ENCODE measurements at regions not wholly inside any gene's neighbourhood (a gene's known extent, or its start where the extent isn't known, plus 50 kb on each side); places are given as distances from the start of the nearest gene placed in this dataset.
"Not testable (repeated sequence)": the region's sequence is repeated elsewhere in the genome, so short reads cannot be mapped to it uniquely, and the experiment has no call there.

DNA sequence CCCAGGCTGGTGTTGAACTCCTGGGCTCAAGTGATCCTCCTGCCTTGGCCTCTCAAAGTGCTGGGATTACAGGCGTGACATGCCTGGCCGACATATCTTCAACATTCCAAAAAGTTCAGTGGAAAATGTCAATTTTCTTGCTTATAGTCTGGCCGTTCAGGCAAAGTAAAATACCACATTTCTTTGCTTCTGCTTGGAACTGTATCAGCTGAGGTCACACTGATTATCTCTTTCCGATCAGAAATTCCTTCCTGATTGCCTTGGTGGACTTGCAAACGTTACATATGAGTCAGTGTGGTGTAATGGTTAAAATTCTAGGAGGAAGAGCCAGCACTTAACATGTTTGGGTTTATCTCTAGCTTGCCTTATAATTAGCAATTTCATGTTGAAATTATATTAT is 170.6 kb upstream of the ERV3-1 start:
- not testable (repeated sequence) for DNase-seq (ENCODE audit: insufficient read length, low spot score); FAIRE-seq

DNA sequence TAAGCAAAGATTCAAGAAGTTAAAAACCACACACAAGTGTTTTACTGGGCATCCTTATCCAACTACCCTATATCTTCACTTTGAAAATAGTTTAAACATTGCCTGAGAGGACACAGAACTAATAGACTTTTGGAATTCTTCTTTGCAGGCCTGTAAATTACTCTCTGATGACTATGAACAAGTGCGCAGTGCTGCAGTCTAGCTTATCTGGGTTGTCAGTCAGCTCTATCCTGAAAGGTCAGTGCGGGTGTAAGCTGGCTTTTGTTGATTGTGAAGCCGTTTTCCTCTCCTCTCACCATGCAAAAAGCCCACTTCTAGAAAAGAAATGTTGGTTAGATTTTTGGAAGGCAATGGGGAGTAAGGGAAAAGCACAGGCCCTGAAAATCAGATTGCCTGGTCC is 143.6 kb upstream of the ERV3-1 start:
- FAIRE-seq, result not testable (repeated sequence)

DNA sequence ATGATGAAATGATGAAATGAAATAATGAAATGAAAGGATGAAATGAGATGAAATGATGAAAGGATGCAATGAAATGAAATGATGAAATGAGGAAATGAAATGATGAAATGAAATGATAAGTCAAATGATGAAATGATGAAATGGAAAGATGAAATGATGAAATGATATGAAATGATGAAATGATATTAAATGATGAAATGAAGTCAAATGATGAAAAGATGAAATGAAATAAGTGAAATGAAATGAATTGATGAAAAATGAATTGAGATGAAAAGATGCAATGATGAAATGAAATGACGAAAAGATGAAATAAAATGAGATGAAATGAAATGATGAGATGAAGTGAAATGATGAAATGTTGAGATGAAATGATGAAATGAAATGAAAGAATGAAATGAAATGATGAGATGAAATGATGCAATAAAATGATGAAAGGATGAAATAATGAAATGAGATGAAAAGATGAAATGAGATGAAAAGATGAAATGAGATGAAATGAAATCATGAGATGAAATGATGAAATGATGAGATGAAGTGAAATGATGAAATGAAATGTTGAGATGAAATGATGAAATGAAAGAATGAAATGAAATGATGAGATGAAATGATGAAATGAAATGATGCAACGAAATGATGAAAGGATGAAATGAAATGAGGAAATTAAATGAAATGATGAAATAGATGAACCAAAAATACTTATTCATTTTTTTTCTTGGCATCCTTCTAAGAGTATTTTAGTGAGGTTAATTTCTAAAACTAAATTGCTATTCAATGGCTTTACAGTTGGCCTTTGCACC is 139.8 kb upstream of the ERV3-1 start:
- not testable (repeated sequence) for FAIRE-seq; DNase-seq (ENCODE audit: insufficient read length, low spot score)

More for the DNA sequence above, 143.6 kb upstream of the ERV3-1 start:
- DNase-seq (ENCODE audit: insufficient read length, low spot score), result not testable (repeated sequence)

DNA sequence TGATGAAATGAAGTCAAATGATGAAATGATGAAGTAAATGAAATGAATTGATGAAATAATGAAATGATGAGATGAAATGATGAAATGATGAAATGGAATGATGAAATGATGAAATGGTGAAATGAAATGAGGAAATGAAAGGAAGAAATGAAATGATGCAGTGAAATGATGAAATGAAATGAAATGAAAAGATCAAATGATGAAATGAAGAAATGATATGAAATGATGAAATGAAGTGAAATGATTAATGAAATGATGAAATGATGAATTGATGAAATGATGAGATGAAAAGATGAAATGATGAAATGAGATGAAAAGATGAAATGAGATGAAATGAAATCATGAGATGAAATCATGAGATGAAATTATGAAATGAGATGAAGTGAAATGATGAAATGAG is 139.2 kb upstream of the ERV3-1 start:
- not testable (repeated sequence) for DNase-seq (ENCODE audit: insufficient read length, low spot score); FAIRE-seq

DNA sequence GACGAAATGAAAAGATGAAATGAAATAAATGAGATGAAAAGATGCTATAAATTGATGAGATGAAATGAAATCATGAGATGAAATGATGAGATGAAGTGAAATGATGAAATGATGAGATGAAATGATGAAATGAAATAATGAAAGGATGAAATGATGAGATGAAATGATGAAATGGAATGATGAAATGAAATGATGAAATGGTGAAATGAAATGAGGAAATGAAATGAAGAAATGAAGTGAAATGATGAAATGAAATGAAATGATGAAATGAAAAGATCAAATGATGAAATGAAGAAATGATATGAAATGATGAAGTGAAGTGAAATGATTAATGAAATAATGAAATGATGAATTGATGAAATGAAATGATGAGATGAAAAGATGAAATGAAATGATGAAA is 138.5 kb upstream of the ERV3-1 start:
- FAIRE-seq; DNase-seq (ENCODE audit: insufficient read length, low spot score): not testable (repeated sequence)

DNA sequence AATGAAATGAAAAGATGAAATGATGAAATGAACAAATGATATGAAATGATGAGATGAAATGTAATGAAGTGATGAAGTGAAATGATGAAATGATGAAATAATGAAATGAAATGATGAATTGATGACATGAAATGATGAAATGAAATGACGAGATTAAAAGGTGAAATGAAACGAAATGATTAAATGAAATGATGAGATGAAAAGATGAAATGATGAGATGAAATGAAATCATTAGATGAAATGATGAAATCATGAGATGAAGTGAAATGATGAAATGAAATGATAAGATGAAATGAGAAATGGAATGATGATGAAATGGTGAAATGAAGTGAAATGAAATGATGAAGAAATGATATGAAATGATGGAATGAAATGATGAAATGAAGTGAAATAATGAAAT is 138.1 kb upstream of the ERV3-1 start:
- FAIRE-seq; DNase-seq (ENCODE audit: insufficient read length, low spot score): not testable (repeated sequence)

DNA sequence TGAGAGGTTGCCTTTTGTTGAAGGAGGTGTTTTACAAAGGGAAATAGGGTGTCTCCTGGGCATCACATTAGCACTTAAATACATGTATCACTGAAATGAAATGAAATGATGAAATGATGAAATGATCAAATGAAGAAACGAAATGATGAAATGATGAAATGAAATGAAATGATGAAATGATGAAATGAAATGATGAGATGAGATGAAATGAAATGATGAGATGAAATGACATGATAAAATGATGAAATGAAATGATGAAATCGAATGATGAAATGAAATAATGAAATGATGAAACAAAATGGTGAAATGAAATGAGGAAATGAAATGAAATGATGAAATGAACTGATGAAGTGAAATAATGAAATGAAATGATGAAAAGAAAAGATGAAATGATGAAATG is 137.6 kb upstream of the ERV3-1 start:
- DNase-seq (ENCODE audit: insufficient read length, low spot score); FAIRE-seq: not testable (repeated sequence)

DNA sequence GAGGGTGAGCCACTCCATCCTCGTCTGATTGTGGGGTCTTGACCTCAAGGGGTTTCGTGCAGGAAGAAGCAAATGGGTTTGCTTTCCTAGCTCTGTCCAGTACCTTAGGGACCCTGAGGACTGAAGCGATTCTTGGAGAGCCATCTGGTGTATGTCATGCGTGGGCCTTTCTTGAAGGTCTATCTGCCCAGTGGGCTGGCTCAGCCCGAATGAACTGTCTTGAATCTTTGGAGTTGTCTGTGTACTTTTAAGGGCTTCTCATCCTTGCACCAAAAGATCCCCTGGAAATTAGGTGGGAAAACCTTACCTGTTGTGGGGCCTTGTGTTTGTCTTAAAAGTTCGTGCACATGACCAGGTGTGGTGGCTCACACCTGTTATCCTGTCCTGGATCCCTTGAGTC is 135.4 kb upstream of the ERV3-1 start:
- not testable (repeated sequence) for DNase-seq (ENCODE audit: insufficient read length, low spot score); FAIRE-seq

DNA sequence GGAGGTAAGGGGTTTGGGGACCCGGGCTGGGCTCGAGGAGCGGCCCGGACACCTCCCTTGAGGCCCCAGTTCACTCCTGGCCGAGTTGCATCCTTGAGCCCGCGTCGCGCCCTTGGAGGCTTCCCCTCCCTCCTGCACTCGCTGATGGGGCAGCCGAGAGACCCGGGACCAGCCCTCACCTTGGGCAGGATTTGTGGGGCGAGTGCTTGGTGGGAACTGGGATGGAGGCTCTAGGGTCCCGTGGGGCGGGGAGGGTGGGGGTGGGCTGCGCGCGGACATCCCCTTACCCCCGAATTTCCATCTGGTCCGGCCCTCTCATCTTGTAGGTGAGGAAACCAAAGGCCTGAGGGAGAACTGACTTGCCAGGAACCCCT is 134.9 kb upstream of the ERV3-1 start:
- DNase-seq (ENCODE audit: insufficient read length, low spot score), result not testable (repeated sequence)

DNA sequence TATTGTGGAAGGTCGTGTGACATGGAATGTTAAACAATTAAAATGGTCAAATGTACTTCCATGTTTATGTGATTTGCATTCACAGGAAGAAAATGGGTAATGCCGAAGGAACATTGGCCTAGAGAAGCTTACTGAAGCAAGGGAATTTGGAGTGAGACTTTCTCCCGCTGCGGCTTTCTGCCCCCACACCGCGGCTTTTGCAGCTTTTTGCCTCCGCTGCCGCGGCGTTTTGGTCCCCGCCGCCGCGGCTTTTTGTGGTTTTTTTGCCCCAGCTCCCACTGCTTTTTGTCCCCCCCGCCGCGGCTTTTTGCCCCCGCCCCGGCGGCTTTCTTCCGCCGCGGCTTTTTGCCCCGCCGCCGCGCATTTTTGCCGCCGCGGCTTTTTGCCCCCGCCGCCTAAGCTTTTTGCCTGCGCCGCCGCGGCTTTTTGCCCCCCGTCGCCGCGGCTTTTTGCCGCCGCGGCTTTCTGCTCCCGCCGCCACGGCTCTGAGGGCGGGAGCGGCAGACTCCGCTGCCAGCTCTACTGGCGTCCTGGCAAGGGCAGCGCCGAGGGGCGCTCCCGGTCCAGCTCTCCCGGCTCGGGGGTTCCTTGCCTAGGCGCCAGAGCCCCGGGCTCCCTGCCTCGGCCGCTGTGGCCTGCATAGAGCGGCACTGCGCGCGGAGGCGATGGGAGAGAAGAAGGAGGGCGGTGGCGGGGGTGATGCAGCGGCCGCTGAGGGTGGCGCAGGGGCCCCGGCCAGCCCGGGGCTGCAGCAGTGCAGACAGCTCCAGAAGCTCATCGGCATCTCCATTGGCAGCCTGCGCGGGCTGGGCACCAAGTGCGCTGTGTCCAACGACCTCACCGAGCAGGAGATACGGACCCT is 134.3 kb upstream of the ERV3-1 start:
- FAIRE-seq; DNase-seq (ENCODE audit: insufficient read length, low spot score): not testable (repeated sequence)

More for the DNA sequence above, 134.9 kb upstream of the ERV3-1 start:
- not testable (repeated sequence) for FAIRE-seq

DNA sequence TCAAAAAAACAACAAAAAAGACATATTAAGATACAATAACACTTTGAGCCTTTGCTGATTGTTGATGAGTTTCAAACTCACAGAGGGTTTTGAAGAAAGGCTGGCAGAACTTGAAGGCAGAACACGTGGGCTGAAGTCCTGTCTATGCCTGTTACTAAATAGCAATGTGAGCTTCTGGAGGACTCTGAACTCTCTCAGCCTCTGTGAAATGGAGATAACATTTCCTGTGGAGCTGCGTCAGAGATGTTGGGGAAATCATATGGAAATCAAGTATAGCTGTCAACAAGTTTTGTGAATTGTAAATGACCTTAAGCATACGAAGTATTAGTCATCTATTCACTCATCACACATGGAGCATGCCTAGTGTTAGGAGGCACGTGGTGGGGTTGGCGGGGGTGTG is 130.4 kb upstream of the ERV3-1 start:
- not testable (repeated sequence) for FAIRE-seq

DNA sequence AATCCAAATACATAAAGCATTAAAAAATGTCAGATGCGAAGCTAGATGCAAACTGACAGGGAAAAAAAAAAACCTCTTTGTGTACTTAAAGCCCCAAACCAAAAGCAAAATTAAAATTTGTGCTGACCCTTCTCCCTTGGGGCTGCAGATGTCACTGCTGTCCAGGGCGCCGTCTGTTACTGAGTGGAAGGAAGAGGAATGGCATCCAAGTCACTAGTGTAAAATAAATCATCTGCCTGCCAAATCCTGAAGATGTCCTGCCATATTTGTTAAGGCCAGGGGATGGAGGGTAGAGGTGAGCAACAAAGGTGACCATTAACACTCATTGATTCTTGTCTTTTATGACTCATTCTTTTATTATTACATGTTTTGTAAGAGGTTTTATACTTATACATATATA is 126.6 kb upstream of the ERV3-1 start:
- not testable (repeated sequence) for DNase-seq (ENCODE audit: insufficient read length, low spot score); FAIRE-seq

More for the DNA sequence above, 130.4 kb upstream of the ERV3-1 start:
- not testable (repeated sequence) for DNase-seq (ENCODE audit: insufficient read length, low spot score)

DNA sequence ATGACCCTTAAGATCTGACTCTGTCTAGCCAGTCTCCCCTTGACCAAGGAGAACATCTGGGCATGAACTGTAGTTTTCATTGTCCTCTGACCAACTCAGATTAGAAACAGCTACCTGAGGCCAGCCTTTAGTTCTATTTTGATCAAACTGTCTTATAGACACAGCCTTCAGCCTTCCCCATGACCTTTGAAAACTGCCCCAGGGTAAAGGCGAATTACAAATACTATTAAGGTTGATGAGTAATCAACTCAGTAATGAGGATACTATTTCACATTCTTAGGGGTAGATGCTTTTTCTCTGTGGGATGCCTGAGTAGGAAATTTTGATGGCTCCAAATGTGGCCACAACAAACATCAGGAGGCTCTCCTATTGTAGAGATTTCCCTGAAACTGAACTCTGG is 125.8 kb upstream of the ERV3-1 start:
- not testable (repeated sequence) for FAIRE-seq; DNase-seq (ENCODE audit: insufficient read length, low spot score)

DNA sequence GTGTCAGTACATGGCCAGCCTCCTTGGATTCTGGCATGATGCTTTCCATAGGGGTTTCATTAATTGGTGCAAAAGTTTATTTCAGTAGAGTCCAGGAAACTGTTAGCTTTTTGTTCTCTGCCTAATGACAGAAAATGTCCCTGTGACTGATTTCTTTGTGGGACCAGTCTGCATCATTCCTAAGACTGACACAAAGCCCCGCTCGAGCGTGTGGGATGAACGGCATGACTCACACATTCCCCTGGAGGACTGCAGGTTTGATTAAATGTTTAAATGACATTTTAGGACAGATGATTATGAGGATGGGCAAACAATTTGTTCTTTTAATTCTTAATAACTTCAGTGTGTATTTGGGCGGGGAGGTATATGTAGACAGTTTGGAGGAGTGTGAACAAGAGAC is 120.9 kb upstream of the ERV3-1 start:
- not testable (repeated sequence) for DNase-seq (ENCODE audit: insufficient read length, low spot score); FAIRE-seq

DNA sequence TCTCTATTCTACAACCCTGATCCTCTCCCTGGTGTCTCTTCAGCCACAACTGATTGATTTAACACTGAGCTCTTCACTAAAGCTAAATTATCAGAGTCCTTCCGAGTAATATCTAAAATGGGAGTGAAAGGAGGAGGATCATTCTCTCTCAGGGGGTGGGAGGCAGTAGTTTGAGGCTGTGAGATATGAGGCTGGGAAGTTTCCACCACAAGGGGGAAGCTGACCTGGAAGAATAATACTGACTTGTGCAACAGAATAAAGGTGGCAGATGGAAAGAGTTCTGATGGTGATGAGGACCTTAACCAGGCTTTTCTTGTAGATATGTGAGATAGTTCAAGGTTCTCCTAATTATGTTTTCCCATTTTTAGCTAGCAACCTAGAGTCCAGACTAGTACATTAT is 118.1 kb upstream of the ERV3-1 start:
- DNase-seq (ENCODE audit: insufficient read length, low spot score); FAIRE-seq: not testable (repeated sequence)

DNA sequence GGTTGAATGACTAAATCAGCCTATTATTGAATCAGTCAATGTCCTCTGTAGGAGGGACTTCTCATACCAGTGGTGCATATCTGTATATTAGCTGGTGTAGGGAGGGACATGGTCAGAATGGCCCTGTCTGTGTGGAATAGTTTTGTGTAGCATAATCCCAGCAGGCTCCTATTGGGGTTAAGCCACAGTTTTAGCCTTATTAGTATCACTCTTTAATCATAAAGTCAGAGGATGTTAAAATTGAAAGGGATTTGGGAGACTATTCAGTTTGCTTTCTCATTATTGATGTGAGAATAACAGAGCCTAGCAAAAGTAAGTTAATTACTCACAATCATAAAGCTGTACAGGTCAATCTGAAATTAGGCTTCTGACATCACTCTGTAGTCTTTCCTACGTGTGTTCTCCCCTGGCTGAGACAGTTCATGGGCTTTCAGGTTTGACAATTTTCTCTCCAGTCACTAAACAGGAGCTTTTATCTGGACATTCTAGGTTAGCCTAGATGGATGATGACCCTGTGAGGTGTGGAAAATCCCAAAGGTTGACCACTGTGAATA is 99.2 kb upstream of the ERV3-1 start:
- FAIRE-seq; DNase-seq (ENCODE audit: insufficient read length, low spot score): not testable (repeated sequence)

DNA sequence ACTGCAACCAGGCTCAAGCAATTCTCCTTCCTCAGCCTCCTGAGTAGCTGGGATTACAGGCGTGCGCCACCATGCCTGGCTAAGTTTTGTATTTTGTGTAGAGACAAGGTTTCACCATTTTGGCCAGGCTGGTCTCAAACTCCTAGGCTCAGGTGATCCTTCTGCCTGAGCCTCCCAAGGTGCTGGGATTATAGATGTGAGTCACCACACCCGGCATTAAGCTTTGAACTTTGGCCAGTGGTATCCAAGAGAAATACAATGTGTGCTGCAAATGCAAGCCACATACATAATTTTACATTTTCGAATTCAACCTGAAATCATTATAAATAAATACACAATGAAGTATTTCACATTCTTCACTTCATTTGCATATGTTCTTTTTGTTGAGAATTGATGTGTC is 94.0 kb upstream of the ERV3-1 start:
- not testable (repeated sequence) for FAIRE-seq; DNase-seq (ENCODE audit: insufficient read length, low spot score)

DNA sequence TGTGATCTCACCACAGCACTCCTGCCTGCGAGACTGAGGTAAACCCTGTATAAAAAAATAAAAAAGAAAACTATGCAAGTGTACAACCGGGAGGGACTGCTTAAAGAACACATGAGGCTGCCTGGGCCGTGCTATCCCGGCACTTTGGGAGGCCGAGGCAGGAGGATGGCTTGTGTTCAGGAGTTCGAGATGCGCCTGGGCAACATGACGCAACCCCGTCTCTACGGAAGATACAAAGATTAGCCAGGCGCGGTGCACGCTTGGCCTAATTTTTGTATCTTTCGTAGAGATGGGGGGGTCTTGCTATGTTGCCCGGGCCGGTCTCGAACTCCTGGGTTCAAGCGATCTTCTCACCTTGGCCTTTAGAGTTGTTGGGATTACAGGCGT is 75.2 kb upstream of the ERV3-1 start:
- not testable (repeated sequence) for DNase-seq (ENCODE audit: insufficient read length, low spot score); FAIRE-seq

DNA sequence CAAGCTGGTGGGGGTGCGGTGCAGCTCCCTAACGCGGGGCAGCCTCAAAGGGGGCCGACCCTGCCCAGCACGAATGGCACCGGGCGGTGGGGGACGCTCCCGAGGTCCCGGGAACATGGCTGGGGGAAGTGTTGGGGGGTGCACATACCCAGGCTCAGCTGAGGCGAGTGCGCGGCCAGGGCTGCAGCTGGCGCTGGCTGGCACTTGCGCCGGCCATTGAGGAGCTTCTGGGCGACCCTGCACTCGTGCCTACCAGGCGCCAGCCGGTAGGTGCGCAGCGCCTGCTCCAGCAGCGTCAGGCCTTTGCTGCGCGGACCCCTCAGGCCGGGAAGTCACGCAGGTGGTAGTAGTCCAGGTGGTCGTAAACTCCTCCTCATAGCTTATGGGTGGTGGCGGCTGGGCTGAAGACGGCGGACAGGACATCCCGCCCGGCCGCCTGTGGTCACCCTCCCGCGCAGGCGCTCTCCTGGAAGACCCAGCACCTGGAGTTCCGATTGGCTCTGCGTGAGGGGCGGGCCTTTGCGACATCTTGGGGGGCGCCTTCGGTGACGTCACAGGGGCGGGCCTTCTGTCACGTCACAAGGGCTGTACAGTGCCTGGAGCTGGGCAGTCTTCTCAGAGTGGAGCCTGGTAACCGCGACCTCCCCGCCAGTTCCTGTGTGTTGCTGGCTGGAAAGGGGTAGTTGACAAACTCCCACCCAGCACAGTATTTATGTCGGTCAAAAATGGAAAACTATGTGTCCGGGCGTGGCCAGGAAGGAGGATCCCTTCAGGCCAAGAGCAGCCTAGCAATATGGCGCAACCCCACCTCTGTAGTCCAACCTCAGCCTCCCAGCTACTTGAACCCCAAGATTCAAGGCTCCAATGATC is 74.5 kb upstream of the ERV3-1 start:
- DNase-seq (ENCODE audit: insufficient read length, low spot score) (peak; percentile 63), FAIRE-seq (peak; percentile 95)

DNA sequence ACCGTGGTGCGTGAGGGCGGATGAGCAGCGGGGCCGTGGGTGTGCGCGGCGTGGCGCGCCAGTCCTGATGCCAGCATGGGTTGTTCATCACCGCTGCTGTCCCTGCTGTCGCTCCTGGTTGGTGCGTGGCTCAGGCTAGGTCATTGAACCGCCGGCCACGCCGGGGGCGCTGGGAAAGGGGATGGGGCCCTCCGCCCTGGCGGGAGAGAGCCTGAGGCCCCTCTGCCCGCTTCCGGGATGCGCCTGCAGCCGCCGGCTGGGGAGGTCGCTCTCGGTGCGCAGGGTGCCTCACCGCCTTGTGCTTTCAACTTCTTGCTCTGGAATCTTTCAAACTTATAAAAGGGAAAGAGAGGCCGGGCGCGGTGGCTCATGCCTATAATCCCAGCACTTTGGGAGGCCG is 68.5 kb upstream of the ERV3-1 start:
- FAIRE-seq; DNase-seq (ENCODE audit: insufficient read length, low spot score): not testable (repeated sequence)
